Stomach (tissue), 8 donors: ENCODE measurements at regions not wholly inside any gene's neighbourhood (a gene's known extent, or its start where the extent isn't known, plus 50 kb on each side); places are given as distances from the start of the nearest gene placed in this dataset.
A peak's percentile ranks its signal among the peaks of the same experiment; 100 is the strongest.

Experiments used
- DNase-seq, 2 donors: peaks; one replicate each; pipeline versions ENCODE4 v3.0.0 to v3.0.0-alpha.2; 2013 to 2019
- H3K27ac ChIP-seq, 5 donors: fragments of 200-600 bp in 4 of 5; sonication (generic) in 4 of 5; one replicate each; pipeline ENCODE4 v1.5.1; 2013 to 2019; ENCODE audit warnings: mild to moderate bottlenecking in 1 of 5, moderate library complexity in 1 of 5
- H3K27me3 ChIP-seq, 3 donors: fragments of 200-600 bp; sonication (generic); one replicate each; pipeline ENCODE4 v1.5.1; 2017 to 2019; ENCODE audit warnings: mixed run types in 1 of 3
- H3K36me3 ChIP-seq, 4 donors: fragments of 200-600 bp; sonication (generic); 1 replicate in 3 of 4; 2 replicates in 1 of 4; pipeline ENCODE4 v1.5.1; 2016 to 2019
- H3K4me1 ChIP-seq, 4 donors: fragments of 200-600 bp; sonication (generic); one replicate each; pipeline ENCODE4 v1.5.1; 2016 to 2019
- H3K4me3 ChIP-seq, 4 donors: fragments of 200-600 bp; sonication (generic) in 3 of 4; one replicate each; pipeline ENCODE4 v1.5.1; 2016 to 2019; ENCODE audit warnings: mild to moderate bottlenecking in 1 of 4
- H3K9me3 ChIP-seq, 4 donors: fragments of 200-600 bp; sonication (generic); one replicate each; pipeline ENCODE4 v1.5.1; 2016 to 2019
- CTCF ChIP-seq, 7 experiments: fragments of 450-650 bp in 4 of 7; fragments of 200-600 bp in 3 of 7; sonication (generic) in 3 of 7; IDR thresholded peaks; one replicate each; pipeline ENCODE4 v1.5.1; 2016 to 2019; ENCODE audit warnings: antibody characterized with exemption in 7 of 7, control low read depth in 2 of 7, mild to moderate bottlenecking in 1 of 7
- EP300 ChIP-seq: sonication (generic); formaldehyde crosslinking; IDR thresholded peaks from one replicate; pipeline ENCODE4 v1.6.1; 2017; ENCODE audit warnings: antibody characterized with exemption
- POLR2A ChIP-seq, 4 donors: fragments of 450-650 bp; IDR thresholded peaks; one replicate each; pipeline ENCODE4 v1.6.1; 2016; ENCODE audit warnings: antibody characterized with exemption in 4 of 4, control low read depth in 2 of 4, mild to moderate bottlenecking in 1 of 4, moderate library complexity in 1 of 4
- POLR2AphosphoS5 ChIP-seq, 3 donors: sonication (generic); formaldehyde crosslinking; IDR thresholded peaks; one replicate each; pipeline ENCODE4 v1.6.1; 2016; ENCODE audit warnings: antibody characterized with exemption in 3 of 3
- WGBS, 5 donors: extraction: QIAGEN DNeasy Blood & Tissue Kit in 3 of 5; methylation state at CpG; one replicate each; pipeline versions ENCODE4 v1.1.5 to v1.1.7; 2013 to 2018; 5-methylcytosine and 5-hydroxymethylcytosine counted together
- intact Hi-C: fragments of 100-400 bp; cut with DNase I; formaldehyde crosslinking; loops from one replicate; pipeline ENCODE4 v1.15.1; 2023; ENCODE audit warnings: low total_unique reads
- donor health status: healthy with polysubstance abuse.
- donor health status: Bipolar disorder and iron deficiency.
- donor health status: healthy.

- Histone ChIP-seq H3K4me3 (no peak overlapping the region), H3K36me3 (no peaks in the 10 kb centered on the region), H3K9me3 (no peaks in the 10 kb centered on the region), H3K27ac (no peak overlapping the region), H3K4me1 (peaks cover 0 to 10% (median 6%) of the 10 kb centered on the region in 4 donors), H3K27me3 (peaks cover 0 to 49% (median 0%) of the 10 kb centered on the region in 3 donors)
- DNase-seq = peak in 1 of 2 donors; percentile 54
- TF ChIP-seq POLR2AphosphoS5 (IDR thresholded peaks at IDR 0.05) = no peak
- TF ChIP-seq POLR2A (IDR thresholded peaks at IDR 0.05) = no peak
- TF ChIP-seq EP300 = no peak
- TF ChIP-seq CTCF (IDR thresholded peaks at IDR 0.05) = no peak
- 62 to 88% (median 80%) methylated on average over 18 of the region's 18 CpGs for WGBS, 5 donors
- intact Hi-C loops = no loop called here
Observed at GRCh38 chr17:73748508-73748907, 104.3 kb upstream of the SDK2 start.

- H3K4me3 ChIP-seq = no peak overlapping the region
- no peaks in the 10 kb centered on the region for H3K9me3 ChIP-seq
- TF ChIP-seq EP300 (no peak), CTCF (IDR thresholded peaks at IDR 0.05) (no peak), POLR2A (IDR thresholded peaks at IDR 0.05) (no peak), POLR2AphosphoS5 (IDR thresholded peaks at IDR 0.05) (no peak)
- DNase-seq = no peak
- no peaks in the 10 kb centered on the region for H3K36me3 ChIP-seq
- peaks cover 0 to 10% (median 6%) of the 10 kb centered on the region in 4 donors for H3K4me1 ChIP-seq
- no peak overlapping the region for H3K27ac ChIP-seq
- H3K27me3 ChIP-seq = peaks cover 0 to 41% (median 0%) of the 10 kb centered on the region in 3 donors
- intact Hi-C loops = no loop called here
- 72 to 93% (median 79%) methylated on average over 6 of the region's 6 CpGs for WGBS, 5 donors
Observed at GRCh38 chr17:73749337-73749823, 105.1 kb upstream of the SDK2 start.

GRCh38 chr17:73749928-73750605, 105.8 kb upstream of the SDK2 start:
- no peak for DNase-seq
- Histone ChIP-seq H3K4me3 (no peak overlapping the region), H3K9me3 (no peaks in the 10 kb centered on the region), H3K4me1 (peaks cover 0 to 10% (median 6%) of the 10 kb centered on the region in 4 donors), H3K27ac (no peak overlapping the region), H3K27me3 (peaks cover 0 to 36% (median 0%) of the 10 kb centered on the region in 3 donors), H3K36me3 (no peaks in the 10 kb centered on the region)
- no peak for TF ChIP-seq POLR2A (IDR thresholded peaks at IDR 0.05)
- TF ChIP-seq POLR2AphosphoS5 (IDR thresholded peaks at IDR 0.05) = no peak
- no peak for TF ChIP-seq CTCF (IDR thresholded peaks at IDR 0.05)
- no peak for TF ChIP-seq EP300
- intact Hi-C loops = no loop called here
- 72 to 78% (median 78%) methylated on average over 14 to 16 of the region's 16 CpGs for whole genome bisulfite sequencing, 5 donors

- Histone ChIP-seq H3K4me3 (no peak overlapping the region), H3K27ac (no peak overlapping the region), H3K36me3 (no peaks in the 10 kb centered on the region), H3K9me3 (no peaks in the 10 kb centered on the region), H3K4me1 (peaks cover 0 to 10% (median 6%) of the 10 kb centered on the region in 4 donors), H3K27me3 (peaks cover 0 to 29% (median 0%) of the 10 kb centered on the region in 3 donors)
- DNase-seq = peak in 1 of 2 donors; percentile 37
- TF ChIP-seq POLR2A (IDR thresholded peaks at IDR 0.05) (no peak), EP300 (no peak), CTCF (IDR thresholded peaks at IDR 0.05) (no peak), POLR2AphosphoS5 (IDR thresholded peaks at IDR 0.05) (no peak)
- intact Hi-C loops = no loop called here
- WGBS, 5 donors = 37 to 57% (median 47%) methylated on average over 7 of the region's 7 CpGs
Observed at GRCh38 chr17:73750975-73751374, 106.7 kb upstream of the SDK2 start.
